Activated naive CD4-positive, alpha-beta T cell treated with anti-CD3 and anti-CD28 coated beads for 36 hours (primary cell): ENCODE measurements at regions not wholly inside any gene's neighbourhood (a gene's known extent, or its start where the extent isn't known, plus 50 kb on each side); places are given as distances from the start of the nearest gene placed in this dataset.

Source experiments
- CTCF ChIA-PET: fragments of 350-600 bp; sonication (Branson Sonifier 250); formaldehyde crosslinking; loops from one replicate; lab custom pipeline; 2021; ENCODE audit warnings: antibody characterized with exemption; lab: Charles Lee
- DNase-seq: peaks from one replicate; pipeline ENCODE4 v3.0.0-alpha.2; 2020
- H3K27ac Mint-ChIP-seq: one replicate; pipeline ENCODE4 v1.8.0; 2021; ENCODE audit warnings: mild to moderate bottlenecking, mixed read lengths
- H3K27me3 Mint-ChIP-seq: one replicate; pipeline ENCODE4 v1.8.0; 2021; ENCODE audit warnings: low read depth, mixed read lengths
- H3K36me3 Mint-ChIP-seq: one replicate; pipeline ENCODE4 v1.8.0; 2021; ENCODE audit warnings: low read depth, mixed read lengths
- H3K4me1 Mint-ChIP-seq: one replicate; pipeline ENCODE4 v1.8.0; 2021; ENCODE audit warnings: low read depth, mixed read lengths
- H3K4me3 Mint-ChIP-seq: one replicate; pipeline ENCODE4 v1.8.0; 2021; ENCODE audit warnings: mild to moderate bottlenecking, moderate library complexity, mixed read lengths
- H3K9me3 Mint-ChIP-seq: one replicate; pipeline ENCODE4 v1.8.0; 2021; ENCODE audit warnings: mixed read lengths
- intact Hi-C: fragments of 100-400 bp; cut with micrococcal nuclease; formaldehyde crosslinking; loops from one replicate; pipeline ENCODE4 v1.15.1; 2023

DNA sequence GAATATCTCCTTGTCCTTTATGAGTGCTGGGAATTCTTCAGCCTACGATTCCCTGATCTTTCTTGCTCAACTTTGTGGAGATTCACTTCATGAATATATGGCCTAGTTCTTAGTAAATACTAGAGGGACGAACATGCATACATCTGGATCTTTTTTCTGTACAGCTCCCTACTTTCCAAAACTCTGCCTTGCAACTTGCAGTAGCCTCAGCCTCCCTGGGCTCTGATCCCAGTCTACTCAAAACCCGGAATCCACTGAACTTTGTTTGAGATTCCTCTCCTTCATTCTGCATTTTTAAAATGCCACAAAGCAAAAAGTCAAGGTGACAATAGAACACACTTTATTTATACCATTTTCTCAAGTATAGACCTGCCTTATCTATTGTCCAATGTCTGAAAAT lies 50.0 kb upstream of the PCDH7 start:
- Mint-ChIP-seq H3K4me1 (no peaks in the 10 kb centered on the region), H3K9me3 (no peaks in the 10 kb centered on the region), H3K36me3 (no peaks in the 10 kb centered on the region), H3K4me3 (no peak overlapping the region), H3K27me3 (no peaks in the 10 kb centered on the region), H3K27ac (no peak overlapping the region)
- CTCF ChIA-PET: no interaction called here
- intact Hi-C loops: no loop called here
- no peak for DNase-seq
